ENCODE measurements at regions not wholly inside any gene's neighbourhood (a gene's known extent, or its start where the extent isn't known, plus 50 kb on each side); places are given as distances from the start of the nearest gene placed in this dataset.

GRCh38 chr11:116099541-116099940 is 595.3 kb upstream of the CADM1 start:
- 87 to 91% methylated on average over 6 of the region's 6 CpGs for WGBS, 2 donors
- TF ChIP-seq POLR2A (IDR thresholded peaks at IDR 0.05) (no peak), POLR2AphosphoS5 (IDR thresholded peaks at IDR 0.05) (no peak), EP300 (IDR thresholded peaks at IDR 0.05) (no peak)
- TF ChIP-seq, protein P1, sequence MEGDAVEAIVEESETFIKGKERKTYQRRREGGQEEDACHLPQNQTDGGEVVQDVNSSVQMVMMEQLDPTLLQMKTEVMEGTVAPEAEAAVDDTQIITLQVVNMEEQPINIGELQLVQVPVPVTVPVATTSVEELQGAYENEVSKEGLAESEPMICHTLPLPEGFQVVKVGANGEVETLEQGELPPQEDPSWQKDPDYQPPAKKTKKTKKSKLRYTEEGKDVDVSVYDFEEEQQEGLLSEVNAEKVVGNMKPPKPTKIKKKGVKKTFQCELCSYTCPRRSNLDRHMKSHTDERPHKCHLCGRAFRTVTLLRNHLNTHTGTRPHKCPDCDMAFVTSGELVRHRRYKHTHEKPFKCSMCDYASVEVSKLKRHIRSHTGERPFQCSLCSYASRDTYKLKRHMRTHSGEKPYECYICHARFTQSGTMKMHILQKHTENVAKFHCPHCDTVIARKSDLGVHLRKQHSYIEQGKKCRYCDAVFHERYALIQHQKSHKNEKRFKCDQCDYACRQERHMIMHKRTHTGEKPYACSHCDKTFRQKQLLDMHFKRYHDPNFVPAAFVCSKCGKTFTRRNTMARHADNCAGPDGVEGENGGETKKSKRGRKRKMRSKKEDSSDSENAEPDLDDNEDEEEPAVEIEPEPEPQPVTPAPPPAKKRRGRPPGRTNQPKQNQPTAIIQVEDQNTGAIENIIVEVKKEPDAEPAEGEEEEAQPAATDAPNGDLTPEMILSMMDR (IDR thresholded peaks at IDR 0.05): no peak
- peaks cover 0 to 7% (median 2%) of the 10 kb centered on the region in 4 donors for H3K4me1 ChIP-seq

GRCh38 chr11:116096272-116096995 is 592.2 kb upstream of the CADM1 start:
- intact Hi-C loops (cut with DNase I): no loop called here
- 62 to 76% methylated on average over 12 of the region's 12 CpGs for WGBS, 2 donors

More at GRCh38 chr11:116099541-116099940, 595.3 kb upstream of the CADM1 start:
- no peak for DNase-seq
- H3K36me3 ChIP-seq: no peaks in the 10 kb centered on the region
- H3K27me3 ChIP-seq: peaks cover 0 to 4% (median 0%) of the 10 kb centered on the region in 3 donors
- no peaks in the 10 kb centered on the region for H3K9me3 ChIP-seq
- no peak overlapping the region for H3K27ac ChIP-seq
- intact Hi-C loops (cut with DNase I): no loop called here
- H3K4me3 ChIP-seq: no peak overlapping the region

GRCh38 chr11:116093481-116094270 is 589.5 kb upstream of the CADM1 start:
- WGBS, 2 donors: 79 to 80% methylated on average over 2 of the region's 2 CpGs
- Histone ChIP-seq H3K27me3 (peaks cover 0 to 4% (median 0%) of the 10 kb centered on the region in 3 donors), H3K27ac (no peak overlapping the region), H3K4me1 (peaks cover 0 to 7% (median 2%) of the 10 kb centered on the region in 4 donors), H3K36me3 (no peaks in the 10 kb centered on the region), H3K9me3 (no peaks in the 10 kb centered on the region), H3K4me3 (no peak overlapping the region)
- TF ChIP-seq, protein P1 (IDR thresholded peaks at IDR 0.05): no peak
- TF ChIP-seq EP300 (IDR thresholded peaks at IDR 0.05) (no peak), POLR2AphosphoS5 (IDR thresholded peaks at IDR 0.05) (no peak), POLR2A (IDR thresholded peaks at IDR 0.05) (no peak)
- intact Hi-C loops (cut with DNase I): no loop called here
- DNase-seq: no peak

More at GRCh38 chr11:116096272-116096995, 592.2 kb upstream of the CADM1 start:
- Histone ChIP-seq H3K27ac (no peak overlapping the region), H3K36me3 (no peaks in the 10 kb centered on the region), H3K4me1 (peaks cover 0 to 7% (median 2%) of the 10 kb centered on the region in 4 donors), H3K9me3 (no peaks in the 10 kb centered on the region), H3K27me3 (peaks cover 0 to 4% (median 0%) of the 10 kb centered on the region in 3 donors), H3K4me3 (no peak overlapping the region)
- TF ChIP-seq POLR2AphosphoS5 (IDR thresholded peaks at IDR 0.05) (no peak), EP300 (IDR thresholded peaks at IDR 0.05) (no peak), POLR2A (IDR thresholded peaks at IDR 0.05) (no peak)
- TF ChIP-seq, protein P1 (IDR thresholded peaks at IDR 0.05): no peak
- no peak for DNase-seq

GRCh38 chr11:116093065-116093464 is 588.9 kb upstream of the CADM1 start:
- no peak for DNase-seq
- intact Hi-C loops (cut with DNase I): no loop called here
- TF ChIP-seq, protein P1 (IDR thresholded peaks at IDR 0.05): no peak
- TF ChIP-seq POLR2AphosphoS5 (IDR thresholded peaks at IDR 0.05) (no peak), EP300 (IDR thresholded peaks at IDR 0.05) (no peak), POLR2A (IDR thresholded peaks at IDR 0.05) (no peak)
- Histone ChIP-seq H3K9me3 (no peaks in the 10 kb centered on the region), H3K36me3 (no peaks in the 10 kb centered on the region), H3K4me1 (peaks cover 0 to 7% (median 2%) of the 10 kb centered on the region in 4 donors), H3K27me3 (peaks cover 0 to 4% (median 0%) of the 10 kb centered on the region in 3 donors), H3K27ac (no peak overlapping the region), H3K4me3 (no peak overlapping the region)
- 77 to 89% methylated on average over 7 of the region's 7 CpGs for WGBS, 2 donors
